Prostate gland (tissue), 2 donors: ENCODE measurements at regions not wholly inside any gene's neighbourhood (a gene's known extent, or its start where the extent isn't known, plus 50 kb on each side); places are given as distances from the start of the nearest gene placed in this dataset.

ENCODE experiments used
- DNase-seq: peaks from one replicate; pipeline ENCODE4 v3.0.0-alpha.2; 2019; ENCODE audit warnings: low spot score
- H3K27ac ChIP-seq, 2 donors: fragments of 200-600 bp; sonication (generic); 2 replicates each; pipeline ENCODE4 v1.5.1; 2017 to 2019
- H3K27me3 ChIP-seq: fragments of 200-600 bp; sonication (generic); replicated peaks from 2 replicates; pipeline ENCODE4 v1.5.1; 2019; ENCODE audit not compliant: insufficient read depth
- H3K36me3 ChIP-seq, 2 donors: fragments of 200-600 bp; sonication (generic); 1 replicate in 1 of 2; 2 replicates in 1 of 2; pipeline versions ENCODE4 v1.5.1 to v1.8.1; 2017 to 2019
- H3K4me1 ChIP-seq: fragments of 200-600 bp; sonication (generic); replicated peaks from 2 replicates; pipeline ENCODE4 v1.5.1; 2019
- H3K4me3 ChIP-seq, 2 donors: fragments of 200-600 bp; sonication (generic); 2 replicates each; pipeline ENCODE4 v1.5.1; 2017 to 2019
- H3K9me3 ChIP-seq: fragments of 200-600 bp; sonication (generic); 2 replicates; pipeline ENCODE4 v1.5.1; 2017
- CTCF ChIP-seq, 4 experiments: fragments of 200-600 bp in 2 of 4; fragments of 450-650 bp in 2 of 4; sonication (generic) in 2 of 4; IDR thresholded peaks; 1 replicate in 3 of 4; 2 replicates in 1 of 4; pipeline ENCODE4 v1.5.1; 2016 to 2019; ENCODE audit warnings: antibody characterized with exemption in 4 of 4, mild to moderate bottlenecking in 2 of 4, moderate library complexity in 2 of 4
- POLR2A ChIP-seq: fragments of 450-650 bp; IDR thresholded peaks from one replicate; pipeline ENCODE4 v1.6.1; 2016; ENCODE audit warnings: antibody characterized with exemption, mild to moderate bottlenecking
- POLR2AphosphoS5 ChIP-seq: sonication (generic); formaldehyde crosslinking; IDR thresholded peaks from one replicate; pipeline ENCODE4 v1.6.1; 2017; ENCODE audit warnings: antibody characterized with exemption
- WGBS: methylation state at CpG from one replicate; pipeline ENCODE4 v1.1.5; 2018; 5-methylcytosine and 5-hydroxymethylcytosine counted together
- intact Hi-C: fragments of 100-400 bp; cut with DNase I; formaldehyde crosslinking; loops from one replicate; pipeline ENCODE4 v1.14.2; 2022

- DNase-seq = no peak
- no peaks in the 10 kb centered on the region for H3K4me1 ChIP-seq
- intact Hi-C loops = no loop called here
- TF ChIP-seq POLR2AphosphoS5 (no peak), POLR2A (no peak), CTCF (IDR thresholded peaks at IDR 0.05) (no peak)
- H3K27me3 ChIP-seq = no peaks in the 10 kb centered on the region
- H3K27ac ChIP-seq = no peak overlapping the region
- no peak overlapping the region for H3K4me3 ChIP-seq
- no peaks in the 10 kb centered on the region for H3K9me3 ChIP-seq
- no peaks in the 10 kb centered on the region for H3K36me3 ChIP-seq
- 78% methylated on average over 15 of the region's 15 CpGs for WGBS
Measured at GRCh38 chr10:124229989-124230634, 136.7 kb upstream of the CHST15 start.

GRCh38 chr10:124229201-124229988, 136.0 kb upstream of the CHST15 start:
- DNase-seq = no peak
- Histone ChIP-seq H3K4me3 (no peak overlapping the region), H3K36me3 (no peaks in the 10 kb centered on the region), H3K4me1 (no peaks in the 10 kb centered on the region), H3K27me3 (no peaks in the 10 kb centered on the region), H3K9me3 (no peaks in the 10 kb centered on the region), H3K27ac (no peak overlapping the region)
- intact Hi-C loops = no loop called here
- 86% methylated on average over 19 of the region's 19 CpGs for WGBS
- TF ChIP-seq CTCF (IDR thresholded peaks at IDR 0.05) = no peak
- no peak for TF ChIP-seq POLR2AphosphoS5
- TF ChIP-seq POLR2A = no peak

GRCh38 chr10:124228471-124228870, 135.1 kb upstream of the CHST15 start:
- Histone ChIP-seq H3K27me3 (no peaks in the 10 kb centered on the region), H3K4me1 (no peaks in the 10 kb centered on the region), H3K27ac (no peak overlapping the region), H3K9me3 (no peaks in the 10 kb centered on the region), H3K36me3 (no peaks in the 10 kb centered on the region), H3K4me3 (no peak overlapping the region)
- 76% methylated on average over 2 of the region's 2 CpGs for WGBS
- intact Hi-C loops = no loop called here
- TF ChIP-seq POLR2AphosphoS5 = no peak
- no peak for TF ChIP-seq CTCF (IDR thresholded peaks at IDR 0.05)
- no peak for TF ChIP-seq POLR2A
- DNase-seq = no peak

GRCh38 chr10:124227988-124228387, 134.6 kb upstream of the CHST15 start:
- Histone ChIP-seq H3K27me3 (no peaks in the 10 kb centered on the region), H3K9me3 (no peaks in the 10 kb centered on the region), H3K4me3 (no peak overlapping the region), H3K36me3 (no peaks in the 10 kb centered on the region), H3K4me1 (no peaks in the 10 kb centered on the region), H3K27ac (no peak overlapping the region)
- intact Hi-C loops = no loop called here
- 92% methylated on average over 2 of the region's 2 CpGs for WGBS
- DNase-seq = no peak
- no peak for TF ChIP-seq POLR2A
- TF ChIP-seq CTCF (IDR thresholded peaks at IDR 0.05) = no peak
- TF ChIP-seq POLR2AphosphoS5 = no peak
